ENCODE measurements at regions not wholly inside any gene's neighbourhood (a gene's known extent, or its start where the extent isn't known, plus 50 kb on each side); places are given as distances from the start of the nearest gene placed in this dataset.
"Not testable (repeated sequence)": the region's sequence is repeated elsewhere in the genome, so short reads cannot be mapped to it uniquely, and the experiment has no call there.

DNA sequence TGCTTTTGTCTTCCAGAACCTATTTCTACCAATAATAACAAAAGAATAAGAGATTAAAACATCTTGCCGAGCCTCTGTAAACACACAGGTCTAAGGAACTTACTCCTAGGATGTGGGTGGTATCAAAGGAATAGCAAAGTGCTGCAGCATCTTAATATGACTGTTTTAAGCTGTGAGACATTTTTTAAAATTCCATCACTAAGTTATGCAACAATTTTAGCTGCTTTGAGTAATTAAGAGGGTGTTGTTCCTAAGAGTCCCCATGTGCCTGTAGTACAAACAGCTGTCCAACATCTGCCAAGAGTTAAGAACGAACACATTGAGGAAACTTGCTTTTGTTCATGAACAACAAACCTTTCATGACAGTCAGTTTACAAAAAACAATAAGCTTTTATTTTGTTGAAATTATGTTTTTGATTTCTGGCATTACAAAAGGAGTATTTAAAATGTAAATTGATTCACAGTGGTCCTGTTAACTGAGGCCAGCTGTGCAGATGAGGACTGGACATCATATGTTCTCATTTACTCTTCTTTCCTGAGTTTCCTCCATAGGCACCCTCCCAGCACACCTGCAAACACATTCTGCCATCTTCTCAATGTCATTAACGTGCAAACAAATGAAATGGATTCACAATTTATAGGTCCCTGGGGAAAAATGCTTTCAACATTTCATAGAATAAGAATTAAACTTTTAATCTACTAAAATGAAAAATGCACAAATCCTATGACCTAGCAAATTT, 337.3 kb upstream of the ARHGEF26 start:
- TF ChIP-seq POLR2AphosphoS5 (IDR thresholded peaks at IDR 0.05): no peak
- TF ChIP-seq, protein P1, sequence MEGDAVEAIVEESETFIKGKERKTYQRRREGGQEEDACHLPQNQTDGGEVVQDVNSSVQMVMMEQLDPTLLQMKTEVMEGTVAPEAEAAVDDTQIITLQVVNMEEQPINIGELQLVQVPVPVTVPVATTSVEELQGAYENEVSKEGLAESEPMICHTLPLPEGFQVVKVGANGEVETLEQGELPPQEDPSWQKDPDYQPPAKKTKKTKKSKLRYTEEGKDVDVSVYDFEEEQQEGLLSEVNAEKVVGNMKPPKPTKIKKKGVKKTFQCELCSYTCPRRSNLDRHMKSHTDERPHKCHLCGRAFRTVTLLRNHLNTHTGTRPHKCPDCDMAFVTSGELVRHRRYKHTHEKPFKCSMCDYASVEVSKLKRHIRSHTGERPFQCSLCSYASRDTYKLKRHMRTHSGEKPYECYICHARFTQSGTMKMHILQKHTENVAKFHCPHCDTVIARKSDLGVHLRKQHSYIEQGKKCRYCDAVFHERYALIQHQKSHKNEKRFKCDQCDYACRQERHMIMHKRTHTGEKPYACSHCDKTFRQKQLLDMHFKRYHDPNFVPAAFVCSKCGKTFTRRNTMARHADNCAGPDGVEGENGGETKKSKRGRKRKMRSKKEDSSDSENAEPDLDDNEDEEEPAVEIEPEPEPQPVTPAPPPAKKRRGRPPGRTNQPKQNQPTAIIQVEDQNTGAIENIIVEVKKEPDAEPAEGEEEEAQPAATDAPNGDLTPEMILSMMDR (IDR thresholded peaks at IDR 0.05): no peak
- no peak for TF ChIP-seq POLR2A (IDR thresholded peaks at IDR 0.05)
- intact Hi-C loops (cut with DNase I): no loop called here

DNA sequence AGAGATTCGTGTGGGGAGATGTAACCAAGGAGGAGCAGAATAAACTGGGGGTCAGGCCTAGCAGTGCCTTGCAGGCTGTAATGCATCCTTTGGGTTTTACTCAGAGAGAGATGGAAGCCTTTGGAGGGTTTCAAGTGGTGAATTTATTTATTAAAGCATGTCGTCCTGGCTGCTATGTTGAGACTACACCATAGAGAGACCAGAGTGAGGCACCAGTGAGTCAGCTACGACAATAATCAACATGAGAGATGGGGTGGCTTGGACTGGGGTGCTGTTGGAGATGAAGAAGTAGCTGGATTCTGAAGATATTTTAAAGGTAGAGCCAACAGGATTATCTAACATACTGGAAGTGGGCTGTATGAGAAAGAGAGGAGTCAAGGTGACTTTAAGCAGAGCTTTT, 335.3 kb upstream of the ARHGEF26 start:
- no peak for DNase-seq (ENCODE audit: low spot score)
- intact Hi-C loops (cut with DNase I): no loop called here
- TF ChIP-seq POLR2A (IDR thresholded peaks at IDR 0.05): no peak
- TF ChIP-seq POLR2AphosphoS5 (IDR thresholded peaks at IDR 0.05): no peak
- TF ChIP-seq, protein P1 (IDR thresholded peaks at IDR 0.05): no peak
- no peaks in the 10 kb centered on the region for H3K27me3 ChIP-seq (replicated peaks; ENCODE audit: insufficient read depth)
- no peaks in the 10 kb centered on the region for H3K9me3 ChIP-seq
- no peak overlapping the region for H3K27ac ChIP-seq
- no peaks in the 10 kb centered on the region for H3K36me3 ChIP-seq
- no peaks in the 10 kb centered on the region for H3K4me1 ChIP-seq (replicated peaks)
- WGBS: 91% methylated on average over 3 of the region's 3 CpGs
- no peak overlapping the region for H3K4me3 ChIP-seq

More for the DNA sequence above, 337.3 kb upstream of the ARHGEF26 start:
- H3K9me3 ChIP-seq: no peaks in the 10 kb centered on the region
- DNase-seq (ENCODE audit: low spot score): no peak
- WGBS: 42% methylated on average over 3 of the region's 3 CpGs
- H3K36me3 ChIP-seq: no peaks in the 10 kb centered on the region
- H3K4me3 ChIP-seq: no peak overlapping the region
- H3K27me3 ChIP-seq (replicated peaks; ENCODE audit: insufficient read depth): no peaks in the 10 kb centered on the region
- no peak overlapping the region for H3K27ac ChIP-seq
- H3K4me1 ChIP-seq (replicated peaks): no peaks in the 10 kb centered on the region

DNA sequence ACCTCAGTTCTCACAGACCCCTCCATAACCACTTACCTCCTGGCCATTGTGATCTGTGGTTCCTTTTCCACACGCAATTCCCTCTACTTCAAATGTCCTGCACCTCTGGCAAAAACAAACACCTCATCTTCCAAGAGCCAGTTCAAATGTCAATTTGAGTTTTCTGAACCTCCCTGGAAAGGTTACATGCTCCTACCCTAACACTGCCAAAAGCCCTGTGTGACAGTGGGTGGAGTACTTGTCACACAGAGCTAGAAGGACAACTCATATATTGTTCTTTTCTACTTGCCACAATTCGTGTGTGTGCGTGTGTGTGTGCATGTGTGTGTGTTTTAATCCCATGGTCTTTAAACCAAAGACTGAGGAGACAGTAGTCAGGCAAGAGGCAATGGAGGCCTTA, 331.8 kb upstream of the ARHGEF26 start:
- no peak overlapping the region for H3K27ac ChIP-seq
- no peak for DNase-seq (ENCODE audit: low spot score)
- H3K4me3 ChIP-seq: no peak overlapping the region
- H3K36me3 ChIP-seq: no peaks in the 10 kb centered on the region
- TF ChIP-seq POLR2AphosphoS5 (IDR thresholded peaks at IDR 0.05): no peak
- TF ChIP-seq, protein P1 (IDR thresholded peaks at IDR 0.05): no peak
- TF ChIP-seq POLR2A (IDR thresholded peaks at IDR 0.05): no peak
- no peaks in the 10 kb centered on the region for H3K9me3 ChIP-seq
- 72% methylated on average over 3 of the region's 3 CpGs for WGBS
- intact Hi-C loops (cut with DNase I): no loop called here
- H3K27me3 ChIP-seq (replicated peaks; ENCODE audit: insufficient read depth): no peaks in the 10 kb centered on the region
- H3K4me1 ChIP-seq (replicated peaks): no peaks in the 10 kb centered on the region

DNA sequence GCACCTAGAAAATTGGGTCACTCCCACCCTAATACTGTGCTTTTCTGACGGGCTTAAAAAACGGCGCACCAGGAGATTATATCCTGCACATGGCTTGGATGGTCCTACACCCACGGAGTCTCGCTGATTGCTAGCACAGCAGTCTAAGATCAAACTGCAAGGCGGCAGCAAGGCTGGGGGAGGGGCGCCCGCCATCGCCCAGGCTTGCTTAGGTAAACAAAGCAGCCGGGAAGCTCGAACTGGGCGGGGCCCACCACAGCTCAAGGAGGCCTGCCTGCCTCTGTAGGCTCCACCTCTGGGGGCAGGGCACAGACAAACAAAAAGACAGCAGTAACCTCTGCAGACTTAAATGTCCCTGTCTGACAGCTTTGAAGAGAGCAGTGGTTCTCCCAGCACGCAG, 324.1 kb upstream of the ARHGEF26 start:
- H3K9me3 ChIP-seq; DNase-seq (ENCODE audit: low spot score); intact Hi-C loops (cut with DNase I); H3K27me3 ChIP-seq (replicated peaks; ENCODE audit: insufficient read depth); H3K4me3 ChIP-seq; H3K27ac ChIP-seq; H3K36me3 ChIP-seq; H3K4me1 ChIP-seq (replicated peaks): not testable (repeated sequence)
- 89% methylated on average over 10 of the region's 13 CpGs for WGBS

DNA sequence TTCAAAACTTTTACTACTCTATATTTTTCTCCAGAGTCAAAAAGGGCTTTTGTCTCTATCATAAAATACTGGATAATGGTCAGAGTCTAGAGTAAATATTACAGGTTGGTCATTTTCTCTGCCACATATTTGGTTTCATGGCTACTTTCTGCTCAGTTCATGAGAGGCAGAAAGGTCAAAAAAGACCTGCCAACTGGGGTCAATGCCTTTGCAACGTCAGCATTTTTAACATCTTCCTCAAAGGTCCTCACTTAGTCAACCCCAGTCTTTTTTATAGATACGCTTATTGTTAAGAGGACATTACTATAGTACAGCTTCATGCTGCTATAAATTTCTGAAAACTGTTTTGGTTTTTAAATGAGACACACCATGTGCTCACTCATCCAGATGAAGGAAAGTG, 312.1 kb upstream of the ARHGEF26 start:
- intact Hi-C loops (cut with DNase I): no loop called here
- DNase-seq (ENCODE audit: low spot score): no peak
- TF ChIP-seq POLR2AphosphoS5 (IDR thresholded peaks at IDR 0.05) (no peak), POLR2A (IDR thresholded peaks at IDR 0.05) (no peak)
- TF ChIP-seq, protein P1 (IDR thresholded peaks at IDR 0.05): no peak

More for the DNA sequence above, 312.1 kb upstream of the ARHGEF26 start:
- no peaks in the 10 kb centered on the region for H3K36me3 ChIP-seq
- no peaks in the 10 kb centered on the region for H3K4me1 ChIP-seq (replicated peaks)
- H3K9me3 ChIP-seq: no peaks in the 10 kb centered on the region
- H3K27ac ChIP-seq: no peak overlapping the region
- no peak overlapping the region for H3K4me3 ChIP-seq
- WGBS: 50% methylated on average over 2 of the region's 2 CpGs
- no peaks in the 10 kb centered on the region for H3K27me3 ChIP-seq (replicated peaks; ENCODE audit: insufficient read depth)
